ENCODE measurements at regions not wholly inside any gene's neighbourhood (a gene's known extent, or its start where the extent isn't known, plus 50 kb on each side); places are given as distances from the start of the nearest gene placed in this dataset.

DNA sequence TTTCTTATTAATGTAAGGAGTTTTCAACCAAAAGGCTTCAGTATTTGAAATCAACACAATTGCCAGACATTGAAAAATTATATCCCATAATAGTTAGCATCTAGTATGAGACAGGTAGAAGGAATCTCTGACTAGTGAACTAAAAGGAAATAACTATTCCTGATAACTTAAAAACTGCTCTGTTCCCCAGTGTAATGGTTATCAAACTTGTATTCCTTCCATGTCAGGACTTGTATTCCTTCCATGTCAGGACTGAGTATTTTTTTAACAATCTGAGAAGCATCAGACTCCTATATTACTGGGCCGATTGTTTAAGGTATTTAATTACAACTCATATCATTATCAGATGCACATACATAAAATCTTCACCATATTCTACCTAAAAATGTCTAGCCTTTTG lies 238.5 kb downstream of the HNMT start:
- Histone ChIP-seq H3K9ac (ENCODE audit: low read depth, low read length) (no peak overlapping the region), H3K4me3 (ENCODE audit: low read depth, low read length) (no peak overlapping the region), H3K9me3 (ENCODE audit: control insufficient read depth, insufficient read depth, low read length) (no peaks in the 10 kb centered on the region), H3K4me1 (ENCODE audit: control insufficient read depth, insufficient read depth, low read length) (no peaks in the 10 kb centered on the region), H3K36me3 (ENCODE audit: control insufficient read depth, insufficient read depth, low read length) (no peaks in the 10 kb centered on the region), H3K27ac (ENCODE audit: low read depth, low read length) (no peak overlapping the region), H3K27me3 (ENCODE audit: control insufficient read depth, insufficient read depth, low read length) (no peaks in the 10 kb centered on the region)

DNA sequence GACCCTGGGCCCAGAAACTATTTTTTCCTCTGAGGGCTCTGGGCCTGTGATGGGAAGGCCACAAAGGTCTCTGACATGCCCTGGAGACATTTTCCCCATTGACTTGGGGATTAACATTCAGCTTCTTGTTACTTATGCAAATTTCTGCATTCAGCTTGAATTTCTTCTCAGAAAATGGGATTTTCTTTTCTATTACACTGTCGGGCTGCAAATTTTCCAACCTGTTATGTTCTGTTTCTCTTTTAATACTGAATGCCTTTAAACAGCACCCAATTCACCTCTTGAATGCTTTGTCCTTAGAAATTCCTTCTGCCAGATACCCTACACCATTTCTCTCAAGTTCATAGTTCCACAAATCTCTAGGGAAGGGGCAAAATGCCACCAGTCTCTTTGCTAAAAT lies 241.0 kb downstream of the HNMT start:
- Histone ChIP-seq H3K9me3 (ENCODE audit: control insufficient read depth, insufficient read depth, low read length) (no peaks in the 10 kb centered on the region), H3K4me3 (ENCODE audit: low read depth, low read length) (no peak overlapping the region), H3K36me3 (ENCODE audit: control insufficient read depth, insufficient read depth, low read length) (no peaks in the 10 kb centered on the region), H3K27me3 (ENCODE audit: control insufficient read depth, insufficient read depth, low read length) (no peaks in the 10 kb centered on the region), H3K4me1 (ENCODE audit: control insufficient read depth, insufficient read depth, low read length) (no peaks in the 10 kb centered on the region), H3K27ac (ENCODE audit: low read depth, low read length) (no peak overlapping the region), H3K9ac (ENCODE audit: low read depth, low read length) (no peak overlapping the region)

DNA sequence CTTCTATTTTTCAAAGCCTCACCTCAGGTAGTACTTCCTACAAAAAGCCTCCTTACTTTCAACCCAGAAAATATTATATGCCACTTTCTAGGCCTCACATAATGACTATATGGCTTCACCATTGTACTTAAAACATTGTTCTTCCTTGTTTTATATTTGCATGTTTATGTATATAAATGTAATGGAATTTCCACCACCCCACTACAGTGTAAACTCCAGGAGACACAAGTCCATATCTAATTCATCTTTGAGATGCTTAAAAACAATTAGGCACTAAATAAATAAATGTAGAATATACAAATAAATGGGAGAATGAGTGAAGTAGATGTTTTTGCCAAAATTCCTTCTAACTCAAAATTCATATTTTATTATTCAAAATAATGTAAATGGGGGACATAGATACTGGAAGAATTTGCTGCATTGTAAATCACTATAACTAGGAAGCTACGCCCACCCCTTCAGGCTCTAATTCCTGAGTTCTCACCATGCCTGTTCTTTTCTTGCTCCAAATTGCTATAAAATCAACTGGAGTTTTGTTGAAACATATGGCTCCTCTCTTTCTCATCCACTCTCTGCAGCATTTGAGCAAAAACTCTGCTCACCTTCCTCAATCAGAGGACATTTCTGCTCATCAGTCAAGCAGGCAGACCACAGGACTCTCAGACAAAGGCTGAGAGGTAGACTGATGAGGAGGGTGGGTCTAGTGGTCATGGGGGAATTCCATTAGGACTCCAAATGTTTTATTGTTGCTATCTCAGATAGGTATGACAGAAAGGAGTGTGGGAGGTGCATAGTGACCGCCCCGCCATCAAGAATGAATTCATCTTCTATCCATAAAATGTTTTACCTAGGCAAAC lies 243.0 kb downstream of the HNMT start:
- Histone ChIP-seq H3K4me3 (ENCODE audit: low read depth, low read length) (no peak overlapping the region), H3K27ac (ENCODE audit: low read depth, low read length) (no peak overlapping the region), H3K9me3 (ENCODE audit: control insufficient read depth, insufficient read depth, low read length) (no peaks in the 10 kb centered on the region), H3K9ac (ENCODE audit: low read depth, low read length) (no peak overlapping the region), H3K27me3 (ENCODE audit: control insufficient read depth, insufficient read depth, low read length) (no peaks in the 10 kb centered on the region), H3K36me3 (ENCODE audit: control insufficient read depth, insufficient read depth, low read length) (no peaks in the 10 kb centered on the region), H3K4me1 (ENCODE audit: control insufficient read depth, insufficient read depth, low read length) (no peaks in the 10 kb centered on the region)

GRCh38 chr2:138209009-138209408 lies 244.7 kb downstream of the HNMT start:
- no peaks in the 10 kb centered on the region for H3K27me3 ChIP-seq (ENCODE audit: control insufficient read depth, insufficient read depth, low read length)
- no peaks in the 10 kb centered on the region for H3K9me3 ChIP-seq (ENCODE audit: control insufficient read depth, insufficient read depth, low read length)
- no peak overlapping the region for H3K27ac ChIP-seq (ENCODE audit: low read depth, low read length)
- H3K36me3 ChIP-seq (ENCODE audit: control insufficient read depth, insufficient read depth, low read length), result no peaks in the 10 kb centered on the region
- no peak overlapping the region for H3K4me3 ChIP-seq (ENCODE audit: low read depth, low read length)
- no peaks in the 10 kb centered on the region for H3K4me1 ChIP-seq (ENCODE audit: control insufficient read depth, insufficient read depth, low read length)
- H3K9ac ChIP-seq (ENCODE audit: low read depth, low read length), result no peak overlapping the region

DNA sequence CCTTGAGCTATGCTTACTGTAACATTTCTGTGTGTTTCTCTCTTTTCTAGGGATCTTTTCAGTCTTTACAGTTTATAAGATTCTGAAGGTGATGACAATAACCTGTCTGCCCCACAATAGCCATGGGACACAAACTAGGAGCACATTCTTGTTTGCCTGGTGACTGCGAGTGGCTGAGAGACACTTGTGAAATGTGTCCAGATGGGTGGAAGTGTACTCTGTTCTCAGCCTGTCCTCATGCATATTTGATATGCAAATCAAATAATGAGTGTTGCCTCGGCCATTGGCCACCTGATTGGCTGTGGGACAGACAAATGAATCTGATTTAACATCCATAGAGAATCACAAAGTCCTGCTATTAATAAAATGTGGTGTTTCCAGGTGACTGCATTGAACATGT lies 246.2 kb downstream of the HNMT start:
- Histone ChIP-seq H3K27ac (ENCODE audit: low read depth, low read length) (no peak overlapping the region), H3K27me3 (ENCODE audit: control insufficient read depth, insufficient read depth, low read length) (no peaks in the 10 kb centered on the region), H3K4me1 (ENCODE audit: control insufficient read depth, insufficient read depth, low read length) (no peaks in the 10 kb centered on the region), H3K4me3 (ENCODE audit: low read depth, low read length) (no peak overlapping the region), H3K36me3 (ENCODE audit: control insufficient read depth, insufficient read depth, low read length) (no peaks in the 10 kb centered on the region), H3K9ac (ENCODE audit: low read depth, low read length) (no peak overlapping the region), H3K9me3 (ENCODE audit: control insufficient read depth, insufficient read depth, low read length) (no peaks in the 10 kb centered on the region)

- Histone ChIP-seq H3K9ac (ENCODE audit: low read depth, low read length) (no peak overlapping the region), H3K4me3 (ENCODE audit: low read depth, low read length) (no peak overlapping the region), H3K4me1 (ENCODE audit: control insufficient read depth, insufficient read depth, low read length) (peaks cover 2% of the 10 kb centered on the region; the same call in 1 of the 2 replicates), H3K9me3 (ENCODE audit: control insufficient read depth, insufficient read depth, low read length) (no peaks in the 10 kb centered on the region), H3K36me3 (ENCODE audit: control insufficient read depth, insufficient read depth, low read length) (no peaks in the 10 kb centered on the region), H3K27me3 (ENCODE audit: control insufficient read depth, insufficient read depth, low read length) (no peaks in the 10 kb centered on the region), H3K27ac (ENCODE audit: low read depth, low read length) (no peak overlapping the region)
Observed at GRCh38 chr2:138212434-138212833, 248.2 kb downstream of the HNMT start.

- Histone ChIP-seq H3K4me3 (ENCODE audit: low read depth, low read length) (no peak overlapping the region), H3K36me3 (ENCODE audit: control insufficient read depth, insufficient read depth, low read length) (no peaks in the 10 kb centered on the region), H3K9ac (ENCODE audit: low read depth, low read length) (no peak overlapping the region), H3K4me1 (ENCODE audit: control insufficient read depth, insufficient read depth, low read length) (peaks cover 8% of the 10 kb centered on the region; the same call in 1 of the 2 replicates), H3K9me3 (ENCODE audit: control insufficient read depth, insufficient read depth, low read length) (no peaks in the 10 kb centered on the region), H3K27me3 (ENCODE audit: control insufficient read depth, insufficient read depth, low read length) (no peaks in the 10 kb centered on the region), H3K27ac (ENCODE audit: low read depth, low read length) (no peak overlapping the region)
Observed at GRCh38 chr2:138213084-138213483, 248.8 kb downstream of the HNMT start.

GRCh38 chr2:138213624-138214023 lies 249.4 kb downstream of the HNMT start:
- no peaks in the 10 kb centered on the region for H3K36me3 ChIP-seq (ENCODE audit: control insufficient read depth, insufficient read depth, low read length)
- no peak overlapping the region for H3K27ac ChIP-seq (ENCODE audit: low read depth, low read length)
- no peaks in the 10 kb centered on the region for H3K9me3 ChIP-seq (ENCODE audit: control insufficient read depth, insufficient read depth, low read length)
- no peaks in the 10 kb centered on the region for H3K27me3 ChIP-seq (ENCODE audit: control insufficient read depth, insufficient read depth, low read length)
- no peak overlapping the region for H3K4me3 ChIP-seq (ENCODE audit: low read depth, low read length)
- no peak overlapping the region for H3K9ac ChIP-seq (ENCODE audit: low read depth, low read length)
- H3K4me1 ChIP-seq (ENCODE audit: control insufficient read depth, insufficient read depth, low read length), result peaks cover 11% of the 10 kb centered on the region

- Histone ChIP-seq H3K36me3 (ENCODE audit: control insufficient read depth, insufficient read depth, low read length) (no peaks in the 10 kb centered on the region), H3K9me3 (ENCODE audit: control insufficient read depth, insufficient read depth, low read length) (no peaks in the 10 kb centered on the region), H3K27ac (ENCODE audit: low read depth, low read length) (no peak overlapping the region), H3K27me3 (ENCODE audit: control insufficient read depth, insufficient read depth, low read length) (no peaks in the 10 kb centered on the region), H3K4me1 (ENCODE audit: control insufficient read depth, insufficient read depth, low read length) (peaks cover 15% of the 10 kb centered on the region), H3K9ac (ENCODE audit: low read depth, low read length) (no peak overlapping the region), H3K4me3 (ENCODE audit: low read depth, low read length) (no peak overlapping the region)
Observed at GRCh38 chr2:138215958-138216357, 251.7 kb downstream of the HNMT start.

DNA sequence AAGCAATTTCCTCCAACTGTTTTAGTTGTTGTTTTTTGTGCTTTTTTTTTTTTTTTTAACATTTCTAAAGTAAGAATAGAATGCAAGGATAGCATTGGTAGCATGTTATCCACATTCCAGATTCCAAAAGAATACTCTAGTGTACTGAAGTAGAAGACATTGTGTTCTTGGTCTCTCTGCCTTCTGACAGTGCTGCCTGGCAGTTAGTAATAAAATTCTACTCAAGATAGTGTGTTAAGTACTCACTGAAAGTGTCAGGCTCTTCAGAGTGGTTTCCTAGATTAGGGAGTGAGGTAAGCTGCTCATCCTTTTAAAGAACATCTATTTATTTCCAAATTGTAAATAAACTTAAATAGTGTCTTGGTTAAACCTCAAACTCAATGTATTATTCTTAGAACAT lies 253.7 kb downstream of the HNMT start:
- no peak overlapping the region for H3K27ac ChIP-seq (ENCODE audit: low read depth, low read length)
- no peak overlapping the region for H3K9ac ChIP-seq (ENCODE audit: low read depth, low read length)
- H3K4me1 ChIP-seq (ENCODE audit: control insufficient read depth, insufficient read depth, low read length), result peaks cover 15% of the 10 kb centered on the region
- no peak overlapping the region for H3K4me3 ChIP-seq (ENCODE audit: low read depth, low read length)
- H3K27me3 ChIP-seq (ENCODE audit: control insufficient read depth, insufficient read depth, low read length), result no peaks in the 10 kb centered on the region
- no peaks in the 10 kb centered on the region for H3K36me3 ChIP-seq (ENCODE audit: control insufficient read depth, insufficient read depth, low read length)
- no peaks in the 10 kb centered on the region for H3K9me3 ChIP-seq (ENCODE audit: control insufficient read depth, insufficient read depth, low read length)

- Histone ChIP-seq H3K4me3 (ENCODE audit: low read depth, low read length) (no peak overlapping the region), H3K27me3 (ENCODE audit: control insufficient read depth, insufficient read depth, low read length) (no peaks in the 10 kb centered on the region), H3K9me3 (ENCODE audit: control insufficient read depth, insufficient read depth, low read length) (no peaks in the 10 kb centered on the region), H3K27ac (ENCODE audit: low read depth, low read length) (no peak overlapping the region), H3K36me3 (ENCODE audit: control insufficient read depth, insufficient read depth, low read length) (no peaks in the 10 kb centered on the region), H3K9ac (ENCODE audit: low read depth, low read length) (no peak overlapping the region), H3K4me1 (ENCODE audit: control insufficient read depth, insufficient read depth, low read length) (peaks cover 15% of the 10 kb centered on the region)
Observed at GRCh38 chr2:138218397-138218796, 254.1 kb downstream of the HNMT start.

All from HUES48 (cell line).